ENCODE measurements at regions not wholly inside any gene's neighbourhood (a gene's known extent, or its start where the extent isn't known, plus 50 kb on each side); places are given as distances from the start of the nearest gene placed in this dataset.

GRCh38 chr6:140940251-140940925 is 1192.3 kb upstream of the GJE1 start:
- FAIRE-seq = no peak
- DNase-seq (ENCODE audit: insufficient read length, low spot score) = no peak

GRCh38 chr6:140932909-140933308 is 1199.8 kb upstream of the GJE1 start:
- no peak for DNase-seq (ENCODE audit: insufficient read length, low spot score)
- FAIRE-seq = no peak

GRCh38 chr6:140931581-140931980 is 1201.1 kb upstream of the GJE1 start:
- DNase-seq (ENCODE audit: insufficient read length, low spot score) = no peak
- FAIRE-seq = no peak

GRCh38 chr6:140929121-140929520 is 1203.6 kb upstream of the GJE1 start:
- DNase-seq (ENCODE audit: insufficient read length, low spot score) (no peak), FAIRE-seq (no peak)

- DNase-seq (ENCODE audit: insufficient read length, low spot score) (no peak), FAIRE-seq (no peak)
Observed at GRCh38 chr6:140923048-140923447, 1209.7 kb upstream of the GJE1 start.

- no peak for DNase-seq (ENCODE audit: insufficient read length, low spot score)
- FAIRE-seq = no peak
Observed at GRCh38 chr6:140921366-140922226, 1211.1 kb upstream of the GJE1 start.

GRCh38 chr6:140917911-140918310 is 1214.8 kb upstream of the GJE1 start:
- FAIRE-seq = no peak

GRCh38 chr6:140915551-140915950 is 1217.2 kb upstream of the GJE1 start:
- FAIRE-seq = no peak

More at GRCh38 chr6:140917911-140918310, 1214.8 kb upstream of the GJE1 start:
- DNase-seq (ENCODE audit: insufficient read length, low spot score) = no peak

GRCh38 chr6:140915103-140915502 is 1217.6 kb upstream of the GJE1 start:
- DNase-seq (ENCODE audit: insufficient read length, low spot score) (no peak), FAIRE-seq (no peak)

More at GRCh38 chr6:140915551-140915950, 1217.2 kb upstream of the GJE1 start:
- no peak for DNase-seq (ENCODE audit: insufficient read length, low spot score)

- no peak for DNase-seq (ENCODE audit: insufficient read length, low spot score)
- FAIRE-seq = no peak
Observed at GRCh38 chr6:140912686-140913085, 1220.0 kb upstream of the GJE1 start.

- DNase-seq (ENCODE audit: insufficient read length, low spot score) (no peak), FAIRE-seq (no peak)
Observed at GRCh38 chr6:140909625-140910024, 1223.1 kb upstream of the GJE1 start.

- DNase-seq (ENCODE audit: insufficient read length, low spot score) = no peak
- FAIRE-seq = no peak
Observed at GRCh38 chr6:140909156-140909555, 1223.6 kb upstream of the GJE1 start.

GRCh38 chr6:140908505-140908904 is 1224.2 kb upstream of the GJE1 start:
- DNase-seq (ENCODE audit: insufficient read length, low spot score) (no peak), FAIRE-seq (no peak)

GRCh38 chr6:140907235-140907634 is 1225.5 kb upstream of the GJE1 start:
- no peak for FAIRE-seq
- DNase-seq (ENCODE audit: insufficient read length, low spot score) = no peak

- FAIRE-seq (no peak), DNase-seq (ENCODE audit: insufficient read length, low spot score) (no peak)
Observed at GRCh38 chr6:140905724-140906123, 1227.0 kb upstream of the GJE1 start.

GRCh38 chr6:140905050-140905449 is 1227.7 kb upstream of the GJE1 start:
- FAIRE-seq (no peak), DNase-seq (ENCODE audit: insufficient read length, low spot score) (no peak)

- FAIRE-seq (no peak), DNase-seq (ENCODE audit: insufficient read length, low spot score) (no peak)
Observed at GRCh38 chr6:140897804-140898573, 1234.7 kb upstream of the GJE1 start.

GRCh38 chr6:140897349-140897748 is 1235.4 kb upstream of the GJE1 start:
- DNase-seq (ENCODE audit: insufficient read length, low spot score) = no peak

GRCh38 chr6:140893432-140893831 is 1239.3 kb upstream of the GJE1 start:
- DNase-seq (ENCODE audit: insufficient read length, low spot score) (no peak), FAIRE-seq (no peak)

More at GRCh38 chr6:140897349-140897748, 1235.4 kb upstream of the GJE1 start:
- no peak for FAIRE-seq

- FAIRE-seq (no peak), DNase-seq (ENCODE audit: insufficient read length, low spot score) (no peak)
Observed at GRCh38 chr6:140879946-140880345, 1252.8 kb upstream of the GJE1 start.

GRCh38 chr6:140874066-140874465 is 1258.7 kb upstream of the GJE1 start:
- DNase-seq (ENCODE audit: insufficient read length, low spot score) = no peak
- no peak for FAIRE-seq
